Karpas-422 (cell line): ENCODE measurements at regions not wholly inside any gene's neighbourhood (a gene's known extent, or its start where the extent isn't known, plus 50 kb on each side); places are given as distances from the start of the nearest gene placed in this dataset.
"Not testable (repeated sequence)": the region's sequence is repeated elsewhere in the genome, so short reads cannot be mapped to it uniquely, and the experiment has no call there.

Source experiments
- DNase-seq: peaks from one replicate; pipeline ENCODE4 v3.0.0-alpha.2; 2015
- H2AFZ ChIP-seq: fragments of 200-600 bp; sonication (generic); 2 replicates; pipeline ENCODE4 v1.6.1; 2014; ENCODE audit warnings: antibody characterized with exemption, low read length, mixed read lengths
- H3K27ac ChIP-seq: fragments of 200-600 bp; sonication (generic); 2 replicates; pipeline ENCODE4 v1.5.1; 2014; ENCODE audit warnings: mild to moderate bottlenecking, low read length, moderate library complexity
- H3K27me3 ChIP-seq: fragments of 200-600 bp; sonication (generic); 2 replicates; pipeline ENCODE4 v1.6.1; 2014; ENCODE audit warnings: low read length, mixed read lengths
- H3K36me3 ChIP-seq: fragments of 200-600 bp; sonication (generic); 2 replicates; pipeline ENCODE4 v1.6.1; 2014; ENCODE audit warnings: low read length, mixed read lengths; ENCODE audit not compliant: insufficient read depth
- H3K4me1 ChIP-seq: fragments of 200-600 bp; sonication (generic); 2 replicates; pipeline ENCODE4 v1.6.1; 2014; ENCODE audit warnings: mild to moderate bottlenecking, low read length, mixed read lengths
- H3K4me2 ChIP-seq: fragments of 200-600 bp; sonication (generic); 2 replicates; pipeline ENCODE4 v1.6.1; 2014; ENCODE audit warnings: low read length, low read depth, mild to moderate bottlenecking; ENCODE audit not compliant: poor library complexity, severe bottlenecking
- H3K4me3 ChIP-seq: fragments of 200-600 bp; sonication (generic); 2 replicates; pipeline ENCODE4 v1.5.1; 2014; ENCODE audit warnings: mild to moderate bottlenecking, antibody characterized with exemption, low read length, mixed read lengths
- H3K79me2 ChIP-seq: fragments of 200-600 bp; sonication (generic); 2 replicates; pipeline ENCODE4 v1.6.1; 2014; ENCODE audit warnings: mild to moderate bottlenecking, low read length, mixed read lengths
- H3K9ac ChIP-seq: fragments of 200-600 bp; sonication (generic); 2 replicates; pipeline ENCODE4 v1.6.0; 2014; ENCODE audit warnings: low read length
- H3K9me2 ChIP-seq: fragments of 200-600 bp; sonication (generic), shearing (Covaris generic); replicated peaks from 2 replicates; pipeline ENCODE4 v1.6.0; 2014; ENCODE audit warnings: mild to moderate bottlenecking, low read length, moderate library complexity; ENCODE audit not compliant: insufficient read depth
- H3K9me3 ChIP-seq: fragments of 300-700, 200-600 bp; sonication (generic); 2 replicates; pipeline ENCODE4 v1.6.1; 2014; ENCODE audit warnings: low read length, mixed read lengths
- H4K20me1 ChIP-seq: fragments of 200-600 bp; sonication (generic); 2 replicates; pipeline ENCODE4 v1.6.1; 2014; ENCODE audit warnings: mild to moderate bottlenecking, antibody characterized with exemption, low read length, low read depth; ENCODE audit not compliant: insufficient read depth

DNA sequence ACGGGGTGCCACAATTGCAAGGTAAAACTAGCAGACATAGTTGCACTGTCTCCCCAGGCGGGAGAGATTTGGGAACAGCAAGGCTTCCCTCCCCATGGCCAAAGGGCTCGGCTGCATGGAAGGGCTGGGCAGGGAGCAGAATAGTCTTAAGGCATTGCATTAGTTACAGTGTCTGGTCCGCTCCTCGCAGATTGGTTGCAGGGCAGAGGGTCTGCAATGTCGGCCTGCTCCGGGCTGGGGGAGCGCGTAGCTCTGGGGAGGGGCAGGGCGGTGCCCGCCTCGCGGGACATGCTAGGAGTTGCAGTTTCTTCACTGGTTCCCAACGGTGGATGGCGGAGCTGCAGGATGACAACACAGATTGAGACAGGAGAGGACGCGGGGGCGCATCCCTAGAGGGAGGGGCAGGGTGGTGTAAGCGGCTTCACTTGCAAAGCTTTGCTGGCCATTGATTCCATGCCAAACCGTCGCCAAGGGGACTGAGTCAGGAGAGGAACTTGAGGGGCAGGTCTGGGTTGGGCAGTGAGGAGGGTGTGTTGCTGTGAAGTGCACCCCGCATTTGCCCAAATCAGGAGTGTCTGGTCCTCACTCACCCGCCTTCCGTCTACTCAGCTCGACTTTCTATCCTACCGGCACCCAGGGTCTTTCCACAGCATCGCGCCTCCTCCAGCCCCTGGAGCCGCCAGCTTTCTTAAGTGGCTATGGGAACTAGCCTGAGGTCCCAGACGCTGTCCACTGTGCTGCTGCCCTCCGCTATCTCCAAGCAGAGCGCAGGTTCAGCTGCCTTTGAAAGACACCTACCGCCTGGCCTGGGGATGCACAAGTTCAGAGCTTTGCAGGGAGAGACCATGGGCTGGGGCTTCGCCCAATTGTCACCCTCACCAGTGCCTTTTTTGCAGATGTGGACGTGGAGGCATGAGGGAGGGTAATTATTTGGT is 1748.9 kb downstream of the TP53TG3F start:
- Histone ChIP-seq H3K9me2 (no peaks in the 10 kb centered on the region), H3K36me3 (no peaks in the 10 kb centered on the region), H3K79me2 (no peaks in the 10 kb centered on the region), H3K9ac (no peak overlapping the region), H3K27me3 (no peaks in the 10 kb centered on the region), H4K20me1 (no peaks in the 10 kb centered on the region), H3K9me3 (peaks cover 14% of the 10 kb centered on the region), H3K27ac (no peak overlapping the region), H2AFZ (no peak overlapping the region), H3K4me2 (no peak overlapping the region), H3K4me3 (no peak overlapping the region), H3K4me1 (no peaks in the 10 kb centered on the region)
- DNase-seq, result no peak

DNA sequence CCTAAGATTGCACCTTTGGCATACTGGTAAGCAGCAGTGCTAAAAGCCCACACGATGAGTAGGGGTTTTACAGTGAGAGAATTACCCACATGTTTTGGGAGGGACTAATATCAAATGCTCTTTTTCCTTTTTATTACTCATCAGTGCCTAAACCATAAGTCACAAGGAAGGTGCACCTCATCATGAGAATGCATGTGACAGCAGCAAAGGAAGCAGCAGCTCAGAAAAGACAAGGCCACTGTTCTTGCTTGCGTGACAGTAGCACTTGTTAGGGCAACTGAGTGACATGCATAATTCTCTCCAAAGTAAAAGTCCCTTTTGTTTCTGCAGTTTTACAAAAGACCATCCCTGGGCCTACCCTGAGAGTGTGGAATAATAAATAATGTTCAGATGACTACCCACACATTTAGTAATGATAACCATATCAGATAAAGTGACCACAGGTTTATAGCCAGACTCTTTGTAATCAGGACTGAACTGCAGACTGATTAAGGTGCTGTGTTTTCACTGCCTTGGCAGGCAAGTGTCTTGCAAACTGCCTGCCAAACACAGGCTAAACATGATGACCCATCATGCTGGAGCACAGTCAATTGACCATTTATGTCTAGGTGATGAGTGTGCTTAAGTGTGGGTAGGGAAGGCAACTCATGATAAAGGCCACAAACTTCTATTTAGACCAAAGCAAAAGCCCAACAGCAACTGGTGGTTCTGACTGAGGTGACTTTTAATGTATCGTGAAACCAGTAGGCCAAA is 1751.4 kb downstream of the TP53TG3F start:
- H3K36me3 ChIP-seq, result no peaks in the 10 kb centered on the region
- H2AFZ ChIP-seq, result no peak overlapping the region
- DNase-seq, result no peak
- no peak overlapping the region for H3K9ac ChIP-seq
- peaks cover 10% of the 10 kb centered on the region for H3K9me3 ChIP-seq
- no peaks in the 10 kb centered on the region for H3K9me2 ChIP-seq
- no peaks in the 10 kb centered on the region for H3K4me1 ChIP-seq
- H4K20me1 ChIP-seq, result no peaks in the 10 kb centered on the region
- H3K4me2 ChIP-seq, result no peak overlapping the region
- H3K27me3 ChIP-seq, result no peaks in the 10 kb centered on the region
- no peaks in the 10 kb centered on the region for H3K79me2 ChIP-seq
- H3K27ac ChIP-seq, result no peak overlapping the region
- no peak overlapping the region for H3K4me3 ChIP-seq

DNA sequence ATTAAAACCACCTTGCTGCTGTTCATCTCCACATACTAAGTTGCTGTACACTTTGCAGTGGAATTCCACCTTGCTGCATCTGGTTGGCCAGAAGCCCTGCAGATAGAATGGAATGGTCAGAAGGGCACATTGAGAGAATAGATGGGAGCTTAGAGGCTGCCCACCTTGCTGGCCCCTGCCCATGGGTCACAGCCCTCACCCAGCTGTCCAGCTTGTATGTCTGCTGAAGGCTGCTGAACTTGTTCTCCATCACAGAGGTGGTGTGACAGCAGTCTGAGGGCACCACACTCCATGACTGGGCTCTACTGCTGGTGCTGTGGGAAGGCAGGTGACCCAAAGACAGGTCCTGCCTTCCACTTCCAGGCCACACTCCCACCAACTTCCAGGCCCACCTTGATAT is 1755.4 kb downstream of the TP53TG3F start:
- no peaks in the 10 kb centered on the region for H3K36me3 ChIP-seq
- no peaks in the 10 kb centered on the region for H3K9me2 ChIP-seq
- H4K20me1 ChIP-seq, result no peaks in the 10 kb centered on the region
- H2AFZ ChIP-seq, result no peak overlapping the region
- H3K4me2 ChIP-seq, result no peak overlapping the region
- no peaks in the 10 kb centered on the region for H3K79me2 ChIP-seq
- H3K27ac ChIP-seq, result no peak overlapping the region
- no peak for DNase-seq
- H3K4me3 ChIP-seq, result no peak overlapping the region
- no peaks in the 10 kb centered on the region for H3K27me3 ChIP-seq
- no peak overlapping the region for H3K9ac ChIP-seq
- H3K4me1 ChIP-seq, result no peaks in the 10 kb centered on the region
- H3K9me3 ChIP-seq, result peaks cover 15% of the 10 kb centered on the region; the same call in 1 of the 2 replicates

DNA sequence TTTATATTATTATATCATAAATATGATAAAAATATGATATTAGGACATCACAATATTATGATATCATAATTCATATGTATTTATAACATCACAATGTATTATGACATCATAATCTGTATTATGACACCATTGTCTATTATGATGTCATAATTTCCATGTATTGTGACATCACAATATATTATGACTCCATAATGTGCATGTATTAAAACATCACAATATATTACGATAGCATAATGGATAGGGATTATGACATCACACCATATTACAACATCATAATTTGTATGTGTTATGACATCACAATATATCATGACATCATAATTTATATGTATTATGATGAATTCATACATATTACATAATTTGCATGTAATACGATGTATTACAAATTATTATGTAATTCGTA is 1755.9 kb downstream of the TP53TG3F start:
- Histone ChIP-seq H3K4me2 (no peak overlapping the region), H3K27ac (no peak overlapping the region), H3K4me1 (no peaks in the 10 kb centered on the region), H3K27me3 (no peaks in the 10 kb centered on the region), H4K20me1 (no peaks in the 10 kb centered on the region), H3K36me3 (no peaks in the 10 kb centered on the region), H3K79me2 (no peaks in the 10 kb centered on the region), H3K9me2 (no peaks in the 10 kb centered on the region), H2AFZ (no peak overlapping the region), H3K9ac (no peak overlapping the region), H3K9me3 (peaks cover 16% of the 10 kb centered on the region; the same call in 1 of the 2 replicates), H3K4me3 (no peak overlapping the region)
- no peak for DNase-seq

DNA sequence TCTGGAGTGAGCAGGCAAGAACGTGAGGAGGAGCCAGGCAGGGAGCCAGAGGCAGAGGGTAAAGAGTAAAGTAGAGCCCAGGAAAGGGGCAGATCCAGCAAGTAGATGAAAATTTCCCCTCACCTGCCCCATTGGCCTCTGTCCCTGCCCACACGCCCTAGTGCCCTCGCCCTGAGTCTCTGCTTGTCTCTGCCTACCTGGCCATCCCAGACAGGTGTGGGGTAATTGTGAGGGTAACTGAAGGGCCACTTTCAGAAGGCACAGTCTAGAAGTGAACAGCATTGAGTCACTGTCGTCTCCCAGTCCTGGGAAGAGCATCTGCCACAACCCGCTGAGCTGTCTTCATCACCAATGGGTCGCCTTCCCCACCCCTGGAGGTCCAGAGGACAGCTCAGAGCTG is 1756.8 kb downstream of the TP53TG3F start:
- not testable (repeated sequence) for H3K27ac ChIP-seq, H3K9ac ChIP-seq, DNase-seq

DNA sequence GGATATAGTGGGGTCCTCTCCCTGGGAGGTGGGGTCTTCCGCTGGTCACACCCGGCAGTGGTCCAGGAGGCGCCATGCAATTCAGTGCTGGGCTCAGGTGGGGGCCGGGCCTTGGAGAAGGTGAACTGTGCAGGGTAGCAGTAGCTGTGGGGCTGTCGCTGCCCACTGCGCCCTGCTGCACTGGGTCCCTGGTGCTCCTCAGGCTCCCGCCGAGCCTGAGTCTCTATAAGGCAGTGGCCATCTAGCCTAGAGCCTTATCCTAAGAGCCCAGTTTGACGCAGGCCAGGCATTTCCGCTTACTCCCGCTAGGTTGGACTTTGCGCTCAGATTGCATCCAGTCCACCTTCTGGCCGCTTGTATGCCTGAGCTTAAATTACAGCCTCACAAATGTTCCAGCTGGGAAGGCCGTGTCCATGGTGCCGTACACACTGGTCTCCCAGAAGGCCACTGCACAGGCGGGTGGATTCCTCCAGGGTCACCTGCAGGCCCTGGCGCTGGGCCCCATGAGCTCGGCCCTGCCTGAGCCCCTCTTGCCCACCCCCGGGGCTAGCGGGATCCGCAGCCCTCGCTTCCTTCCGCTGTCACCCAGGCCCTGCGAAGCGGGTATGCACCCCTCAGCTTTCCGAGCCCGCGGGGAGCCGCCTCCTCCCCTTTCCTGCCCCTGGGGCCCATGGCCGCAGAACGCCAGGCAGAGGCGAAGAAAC is 1762.2 kb downstream of the TP53TG3F start:
- Histone ChIP-seq H3K9me2 (no peaks in the 10 kb centered on the region), H3K4me1 (no peaks in the 10 kb centered on the region), H3K27ac (no peak overlapping the region), H3K27me3 (no peaks in the 10 kb centered on the region), H4K20me1 (no peaks in the 10 kb centered on the region), H3K9ac (no peak overlapping the region), H3K79me2 (no peaks in the 10 kb centered on the region), H3K4me3 (no peak overlapping the region), H2AFZ (no peak overlapping the region), H3K36me3 (no peaks in the 10 kb centered on the region), H3K4me2 (no peak overlapping the region), H3K9me3 (peaks cover 27% of the 10 kb centered on the region; the same call in 1 of the 2 replicates)
- DNase-seq, result no peak

More for the DNA sequence above, 1756.8 kb downstream of the TP53TG3F start:
- H3K36me3 ChIP-seq, H3K79me2 ChIP-seq, H3K9me2 ChIP-seq, H3K4me1 ChIP-seq, H3K4me3 ChIP-seq, H3K27me3 ChIP-seq, H2AFZ ChIP-seq, H3K4me2 ChIP-seq, H4K20me1 ChIP-seq: not testable (repeated sequence)
- H3K9me3 ChIP-seq, result peaks cover 17% of the 10 kb centered on the region; the same call in 1 of the 2 replicates

DNA sequence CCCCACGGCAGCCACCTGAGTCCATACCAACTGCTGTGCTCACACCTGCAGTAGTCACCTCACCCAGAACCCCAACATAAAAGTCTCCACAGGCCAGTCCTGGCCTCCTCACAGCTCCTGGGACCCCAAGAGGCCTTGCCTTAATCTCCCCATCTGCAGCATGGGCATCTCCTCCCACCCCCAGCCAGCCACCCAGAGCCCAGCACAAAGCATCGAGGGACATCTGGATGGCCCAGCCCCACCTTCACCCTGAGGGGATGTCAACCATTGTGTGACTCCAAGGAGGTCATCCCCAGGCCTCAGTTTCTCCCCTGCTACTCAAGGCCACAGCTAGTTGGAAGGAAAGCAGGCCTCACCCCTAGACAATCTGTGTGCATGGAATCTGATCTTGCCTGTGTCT is 1775.3 kb downstream of the TP53TG3F start:
- Histone ChIP-seq H3K9me3 (peaks cover 49% of the 10 kb centered on the region), H2AFZ (no peak overlapping the region), H3K9me2 (no peaks in the 10 kb centered on the region), H3K36me3 (no peaks in the 10 kb centered on the region), H3K9ac (no peak overlapping the region), H3K4me3 (no peak overlapping the region), H3K27ac (no peak overlapping the region), H3K4me1 (no peaks in the 10 kb centered on the region), H3K79me2 (no peaks in the 10 kb centered on the region), H3K27me3 (no peaks in the 10 kb centered on the region), H3K4me2 (no peak overlapping the region), H4K20me1 (no peaks in the 10 kb centered on the region)
- no peak for DNase-seq

DNA sequence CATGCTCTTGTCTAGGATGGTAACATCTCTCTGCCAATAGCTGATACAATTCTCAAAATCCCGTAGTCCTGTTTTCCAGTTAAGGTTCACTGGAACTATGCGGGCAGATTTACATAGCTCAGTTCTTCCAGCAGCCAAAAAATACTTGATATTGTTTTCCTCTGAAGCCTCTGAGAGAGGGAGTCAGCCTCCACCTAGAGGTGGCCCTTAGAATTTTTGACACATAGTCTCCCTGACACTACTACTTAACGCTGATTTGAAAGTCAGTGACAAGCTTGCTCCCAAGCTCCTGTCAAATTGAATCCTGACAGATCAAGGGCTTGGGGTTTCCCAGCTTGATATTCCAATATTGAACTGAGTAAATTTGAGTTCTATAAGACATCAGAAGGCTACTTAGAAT is 1780.1 kb downstream of the TP53TG3F start:
- H3K9ac ChIP-seq, result no peak overlapping the region
- no peak for DNase-seq
- no peak overlapping the region for H3K4me2 ChIP-seq
- H3K79me2 ChIP-seq, result no peaks in the 10 kb centered on the region
- no peaks in the 10 kb centered on the region for H3K9me2 ChIP-seq
- H4K20me1 ChIP-seq, result no peaks in the 10 kb centered on the region
- no peak overlapping the region for H3K27ac ChIP-seq
- H3K27me3 ChIP-seq, result no peaks in the 10 kb centered on the region
- H3K36me3 ChIP-seq, result no peaks in the 10 kb centered on the region
- H3K4me1 ChIP-seq, result no peaks in the 10 kb centered on the region
- H3K4me3 ChIP-seq, result no peak overlapping the region
- no peak overlapping the region for H2AFZ ChIP-seq
- H3K9me3 ChIP-seq, result peaks cover 41% of the 10 kb centered on the region
